ENCODE measurements at regions not wholly inside any gene's neighbourhood (a gene's known extent, or its start where the extent isn't known, plus 50 kb on each side); places are given as distances from the start of the nearest gene placed in this dataset.

GRCh38 chr11:69925366-69926196, 106.4 kb upstream of the FGF3 start:
- no peak for TF ChIP-seq CTCF (IDR thresholded peaks at IDR 0.05)
- TF ChIP-seq POLR2A (IDR thresholded peaks at IDR 0.05): no peak
